ENCODE measurements at regions not wholly inside any gene's neighbourhood (a gene's known extent, or its start where the extent isn't known, plus 50 kb on each side); places are given as distances from the start of the nearest gene placed in this dataset.
"Not testable (repeated sequence)": the region's sequence is repeated elsewhere in the genome, so short reads cannot be mapped to it uniquely, and the experiment has no call there.

DNA sequence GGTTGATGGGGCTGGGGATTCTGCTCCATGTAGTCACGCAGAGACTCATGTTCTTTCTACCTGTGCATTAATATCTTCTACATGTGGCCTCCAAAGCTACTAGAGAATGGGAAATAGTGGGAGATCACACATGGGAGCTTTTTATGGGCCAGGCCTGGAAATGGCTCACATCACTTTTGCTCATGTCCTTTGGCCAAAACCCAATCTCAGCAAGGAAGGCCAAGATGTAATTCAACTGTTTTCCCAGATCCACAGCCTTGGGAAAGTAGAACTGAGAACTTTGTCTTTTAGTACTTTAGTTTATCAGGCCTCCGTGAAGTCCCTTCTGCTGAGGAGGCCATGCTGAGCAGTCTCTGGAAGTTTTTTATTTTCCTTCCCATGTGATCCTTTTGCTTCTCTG is 73.2 kb upstream of the SLC4A7 start:
- ChIA-PET POLR2A (no interaction called here), CTCF (no interaction called here)
- intact Hi-C loops (cut with micrococcal nuclease) = no loop called here
- no peaks in the 10 kb centered on the region for H3K4me1 Mint-ChIP-seq (ENCODE audit: low read depth)
- H3K27me3 Mint-ChIP-seq = no peaks in the 10 kb centered on the region
- H3K27ac Mint-ChIP-seq = no peak overlapping the region
- H3K36me3 Mint-ChIP-seq (ENCODE audit: low read depth) = no peaks in the 10 kb centered on the region
- no peaks in the 10 kb centered on the region for H3K9me3 Mint-ChIP-seq
- DNase-seq = no peak
- ATAC-seq = no peak
- no peak for TF ChIP-seq CTCF (IDR thresholded peaks at IDR 0.05)
- H3K4me3 Mint-ChIP-seq = no peak overlapping the region

GRCh38 chr3:27556887-27557286 is 72.7 kb upstream of the SLC4A7 start:
- Mint-ChIP-seq H3K4me3 (no peak overlapping the region), H3K4me1 (ENCODE audit: low read depth) (no peaks in the 10 kb centered on the region), H3K36me3 (ENCODE audit: low read depth) (no peaks in the 10 kb centered on the region), H3K9me3 (no peaks in the 10 kb centered on the region), H3K27ac (no peak overlapping the region), H3K27me3 (no peaks in the 10 kb centered on the region)
- ChIA-PET CTCF (no interaction called here), POLR2A (no interaction called here)
- no peak for TF ChIP-seq CTCF (IDR thresholded peaks at IDR 0.05)
- intact Hi-C loops (cut with micrococcal nuclease) = no loop called here
- ATAC-seq = no peak
- DNase-seq = no peak

GRCh38 chr3:27554706-27555105 is 70.5 kb upstream of the SLC4A7 start:
- CTCF ChIA-PET = no interaction called here
- no peaks in the 10 kb centered on the region for H3K4me1 Mint-ChIP-seq (ENCODE audit: low read depth)

DNA sequence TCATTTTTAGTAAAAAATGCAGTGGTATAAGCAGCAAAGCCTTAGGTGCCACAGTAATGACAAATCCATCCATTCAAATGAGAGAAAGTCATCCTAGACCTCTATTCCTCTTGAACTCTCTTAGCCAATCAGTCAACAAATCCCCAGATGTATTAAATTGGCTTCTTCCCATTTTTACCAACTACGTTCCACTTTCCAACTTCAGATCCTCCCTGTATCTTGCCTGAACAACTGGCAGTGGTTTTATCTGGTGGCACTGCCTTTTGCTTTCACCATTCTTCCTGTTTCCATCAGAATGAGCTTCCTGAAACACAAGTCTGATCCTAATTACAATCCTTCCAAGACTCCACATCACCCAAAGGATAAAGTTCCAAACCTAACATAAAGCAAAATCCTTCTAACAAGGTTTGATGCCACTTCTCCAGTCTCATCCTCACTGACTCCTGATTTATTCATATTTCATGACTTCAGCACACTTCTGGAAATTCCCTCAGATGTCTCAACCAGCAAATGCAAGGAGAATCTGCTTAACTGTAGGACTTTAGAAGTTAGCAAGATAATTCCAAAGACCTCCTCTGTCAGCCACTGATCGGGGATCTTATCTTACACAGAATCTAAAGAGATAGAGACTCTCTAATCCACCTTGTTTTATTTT is 69.8 kb upstream of the SLC4A7 start:
- Mint-ChIP-seq H3K9me3 (no peaks in the 10 kb centered on the region), H3K4me1 (ENCODE audit: low read depth) (no peaks in the 10 kb centered on the region), H3K36me3 (ENCODE audit: low read depth) (no peaks in the 10 kb centered on the region), H3K27ac (no peak overlapping the region), H3K27me3 (no peaks in the 10 kb centered on the region), H3K4me3 (no peak overlapping the region)
- ChIA-PET CTCF (no interaction called here), POLR2A (no interaction called here)
- no peak for TF ChIP-seq CTCF (IDR thresholded peaks at IDR 0.05)
- DNase-seq (no peak), ATAC-seq (no peak)
- intact Hi-C loops (cut with micrococcal nuclease) = no loop called here

More at GRCh38 chr3:27554706-27555105, 70.5 kb upstream of the SLC4A7 start:
- TF ChIP-seq CTCF (IDR thresholded peaks at IDR 0.05) = no peak
- DNase-seq (no peak), ATAC-seq (no peak)
- POLR2A ChIA-PET = no interaction called here
- intact Hi-C loops (cut with micrococcal nuclease) = no loop called here
- no peaks in the 10 kb centered on the region for H3K36me3 Mint-ChIP-seq (ENCODE audit: low read depth)
- H3K27ac Mint-ChIP-seq = no peak overlapping the region
- H3K9me3 Mint-ChIP-seq = no peaks in the 10 kb centered on the region
- H3K27me3 Mint-ChIP-seq = no peaks in the 10 kb centered on the region
- no peak overlapping the region for H3K4me3 Mint-ChIP-seq

GRCh38 chr3:27552708-27553107 is 68.5 kb upstream of the SLC4A7 start:
- DNase-seq, CTCF ChIA-PET: not testable (repeated sequence)

GRCh38 chr3:27551413-27551812 is 67.2 kb upstream of the SLC4A7 start:
- ATAC-seq; H3K27ac Mint-ChIP-seq; H3K4me1 Mint-ChIP-seq (ENCODE audit: low read depth); intact Hi-C loops (cut with micrococcal nuclease); DNase-seq; H3K9me3 Mint-ChIP-seq; H3K36me3 Mint-ChIP-seq (ENCODE audit: low read depth); H3K27me3 Mint-ChIP-seq; H3K4me3 Mint-ChIP-seq; POLR2A ChIA-PET; CTCF ChIA-PET: not testable (repeated sequence)

More at GRCh38 chr3:27552708-27553107, 68.5 kb upstream of the SLC4A7 start:
- ATAC-seq; intact Hi-C loops (cut with micrococcal nuclease); H3K36me3 Mint-ChIP-seq (ENCODE audit: low read depth); POLR2A ChIA-PET; H3K27me3 Mint-ChIP-seq; H3K4me1 Mint-ChIP-seq (ENCODE audit: low read depth); H3K9me3 Mint-ChIP-seq; H3K4me3 Mint-ChIP-seq; H3K27ac Mint-ChIP-seq: not testable (repeated sequence)

Measured in activated CD8-positive, alpha-beta T cell treated with anti-CD3 and anti-CD28 coated beads for 36 hours (primary cell).